ENCODE measurements at regions not wholly inside any gene's neighbourhood (a gene's known extent, or its start where the extent isn't known, plus 50 kb on each side); places are given as distances from the start of the nearest gene placed in this dataset.

DNA sequence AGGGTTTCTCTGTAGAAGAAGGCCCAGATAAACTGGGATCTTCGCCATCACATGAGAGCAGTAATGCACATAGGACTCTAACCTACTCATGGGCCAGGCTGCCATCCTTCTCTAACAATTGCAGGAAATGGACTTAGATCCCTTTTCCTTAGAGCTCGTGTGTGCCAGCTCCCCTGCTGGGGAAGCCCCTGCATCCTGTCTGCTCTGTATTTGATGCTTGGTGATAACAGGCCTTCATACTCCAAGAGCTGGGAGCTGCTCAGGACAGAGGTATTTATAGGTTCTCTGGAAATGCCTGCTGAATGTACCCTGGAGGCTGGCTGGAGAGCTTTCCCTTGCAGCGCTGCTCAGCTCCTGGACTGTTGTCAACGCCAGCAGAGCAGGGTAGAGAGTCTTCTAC, 249.6 kb downstream of the MTX2 start:
- H3K4me3 ChIP-seq (ENCODE audit: low read length): no peak overlapping the region
- H3K27me3 ChIP-seq (ENCODE audit: control insufficient read depth, insufficient read depth, low read length): no peaks in the 10 kb centered on the region
- H3K4me1 ChIP-seq (ENCODE audit: control insufficient read depth, insufficient read depth, low read length): no peaks in the 10 kb centered on the region
- H3K9me3 ChIP-seq (ENCODE audit: control insufficient read depth, low read length): no peaks in the 10 kb centered on the region
- H3K36me3 ChIP-seq (ENCODE audit: control insufficient read depth, insufficient read depth, low read length): no peaks in the 10 kb centered on the region
- H3K9ac ChIP-seq (ENCODE audit: low read length): no peak overlapping the region

DNA sequence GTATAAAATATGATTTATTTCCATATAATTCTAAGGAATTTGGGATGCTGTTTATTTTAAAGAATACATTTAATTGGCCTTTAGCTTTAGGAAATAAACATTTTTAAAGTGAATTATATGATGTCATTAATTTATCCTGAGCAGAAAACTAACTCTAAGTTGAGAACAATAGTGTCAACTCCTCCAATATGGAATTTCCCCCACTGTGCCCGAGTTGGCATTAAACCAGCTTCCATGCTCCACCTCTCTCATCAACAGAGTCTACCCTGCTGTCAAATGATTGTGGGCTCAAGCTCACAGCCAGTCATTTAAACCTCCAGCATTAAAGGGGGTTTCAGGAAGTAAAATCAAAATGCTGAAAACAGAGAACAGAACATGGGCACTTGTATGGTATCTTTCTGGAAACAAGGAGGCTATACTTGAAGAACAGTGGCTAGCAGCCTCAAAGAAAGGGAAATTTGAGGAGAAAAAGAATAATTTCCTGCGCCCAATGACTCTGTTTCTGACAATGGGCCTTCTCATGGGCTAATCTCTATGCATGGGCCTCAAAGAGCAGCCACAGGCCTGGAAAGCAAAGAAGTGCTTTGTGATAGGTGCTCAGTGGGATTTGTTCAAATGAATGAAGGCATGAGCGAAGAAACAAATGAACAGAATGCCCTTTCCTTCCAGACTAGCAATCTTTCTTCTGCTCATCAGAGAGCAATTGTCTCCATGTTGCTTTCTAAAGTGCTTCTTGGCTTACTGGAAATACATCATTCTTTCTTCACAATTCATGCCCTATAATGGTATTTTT, 252.8 kb downstream of the MTX2 start:
- Histone ChIP-seq H3K27me3 (ENCODE audit: control insufficient read depth, insufficient read depth, low read length) (no peaks in the 10 kb centered on the region), H3K9ac (ENCODE audit: low read length) (no peak overlapping the region), H3K4me3 (ENCODE audit: low read length) (no peak overlapping the region), H3K4me1 (ENCODE audit: control insufficient read depth, insufficient read depth, low read length) (no peaks in the 10 kb centered on the region), H3K9me3 (ENCODE audit: control insufficient read depth, low read length) (no peaks in the 10 kb centered on the region), H3K36me3 (ENCODE audit: control insufficient read depth, insufficient read depth, low read length) (no peaks in the 10 kb centered on the region)

DNA sequence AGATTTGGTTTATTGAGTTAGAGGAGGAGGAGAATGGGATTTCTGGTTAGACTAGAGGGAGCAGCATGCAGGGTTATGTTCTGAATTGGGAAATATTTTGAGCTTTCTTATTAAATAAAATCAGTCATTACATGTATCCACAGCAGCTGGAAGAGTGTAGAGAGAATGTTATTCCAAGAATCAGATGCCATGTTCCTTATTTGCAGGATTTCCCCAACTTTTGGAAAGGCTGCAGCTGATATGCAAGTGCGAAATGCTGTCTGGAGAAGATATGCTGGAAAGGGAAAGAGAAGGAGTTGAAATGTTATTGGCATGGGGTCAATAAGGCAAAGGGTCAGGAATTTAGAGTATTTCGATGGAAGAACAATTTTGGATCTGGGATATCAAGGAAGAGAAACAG, 255.8 kb downstream of the MTX2 start:
- H3K4me1 ChIP-seq (ENCODE audit: control insufficient read depth, insufficient read depth, low read length): no peaks in the 10 kb centered on the region
- no peaks in the 10 kb centered on the region for H3K36me3 ChIP-seq (ENCODE audit: control insufficient read depth, insufficient read depth, low read length)
- no peaks in the 10 kb centered on the region for H3K27me3 ChIP-seq (ENCODE audit: control insufficient read depth, insufficient read depth, low read length)
- H3K4me3 ChIP-seq (ENCODE audit: low read length): no peak overlapping the region
- H3K9ac ChIP-seq (ENCODE audit: low read length): no peak overlapping the region
- no peaks in the 10 kb centered on the region for H3K9me3 ChIP-seq (ENCODE audit: control insufficient read depth, low read length)

GRCh38 chr2:176526995-176527901, 258.0 kb downstream of the MTX2 start:
- no peak overlapping the region for H3K4me3 ChIP-seq (ENCODE audit: low read length)
- H3K4me1 ChIP-seq (ENCODE audit: control insufficient read depth, insufficient read depth, low read length): no peaks in the 10 kb centered on the region
- H3K9me3 ChIP-seq (ENCODE audit: control insufficient read depth, low read length): no peaks in the 10 kb centered on the region
- no peak overlapping the region for H3K9ac ChIP-seq (ENCODE audit: low read length)
- H3K27me3 ChIP-seq (ENCODE audit: control insufficient read depth, insufficient read depth, low read length): no peaks in the 10 kb centered on the region
- no peaks in the 10 kb centered on the region for H3K36me3 ChIP-seq (ENCODE audit: control insufficient read depth, insufficient read depth, low read length)

DNA sequence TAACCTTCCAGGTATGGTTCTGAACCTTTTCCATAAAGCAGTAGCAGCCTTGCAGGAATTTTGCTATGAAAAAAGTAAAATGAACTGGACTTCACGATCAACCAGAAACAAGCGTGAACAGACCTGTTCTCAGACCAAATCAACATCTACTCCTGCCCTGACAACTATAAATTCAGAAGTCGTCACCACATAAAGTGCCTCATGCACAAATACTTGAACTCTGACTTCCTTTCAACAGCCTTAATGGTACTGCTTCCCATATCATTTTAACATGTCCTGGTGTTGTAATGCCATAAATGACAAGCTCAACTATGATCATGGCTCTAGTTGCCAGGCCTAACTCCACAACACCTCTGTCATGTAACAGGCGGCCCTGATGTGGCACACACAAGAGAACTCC, 262.4 kb downstream of the MTX2 start:
- no peaks in the 10 kb centered on the region for H3K36me3 ChIP-seq (ENCODE audit: control insufficient read depth, insufficient read depth, low read length)
- no peak overlapping the region for H3K4me3 ChIP-seq (ENCODE audit: low read length)
- H3K27me3 ChIP-seq (ENCODE audit: control insufficient read depth, insufficient read depth, low read length): no peaks in the 10 kb centered on the region
- H3K9me3 ChIP-seq (ENCODE audit: control insufficient read depth, low read length): no peaks in the 10 kb centered on the region
- H3K4me1 ChIP-seq (ENCODE audit: control insufficient read depth, insufficient read depth, low read length): no peaks in the 10 kb centered on the region
- no peak overlapping the region for H3K9ac ChIP-seq (ENCODE audit: low read length)

GRCh38 chr2:176533505-176534193, 264.4 kb downstream of the MTX2 start:
- Histone ChIP-seq H3K36me3 (ENCODE audit: control insufficient read depth, insufficient read depth, low read length) (no peaks in the 10 kb centered on the region), H3K4me3 (ENCODE audit: low read length) (no peak overlapping the region), H3K4me1 (ENCODE audit: control insufficient read depth, insufficient read depth, low read length) (no peaks in the 10 kb centered on the region), H3K9ac (ENCODE audit: low read length) (no peak overlapping the region), H3K27me3 (ENCODE audit: control insufficient read depth, insufficient read depth, low read length) (no peaks in the 10 kb centered on the region), H3K9me3 (ENCODE audit: control insufficient read depth, low read length) (no peaks in the 10 kb centered on the region)

DNA sequence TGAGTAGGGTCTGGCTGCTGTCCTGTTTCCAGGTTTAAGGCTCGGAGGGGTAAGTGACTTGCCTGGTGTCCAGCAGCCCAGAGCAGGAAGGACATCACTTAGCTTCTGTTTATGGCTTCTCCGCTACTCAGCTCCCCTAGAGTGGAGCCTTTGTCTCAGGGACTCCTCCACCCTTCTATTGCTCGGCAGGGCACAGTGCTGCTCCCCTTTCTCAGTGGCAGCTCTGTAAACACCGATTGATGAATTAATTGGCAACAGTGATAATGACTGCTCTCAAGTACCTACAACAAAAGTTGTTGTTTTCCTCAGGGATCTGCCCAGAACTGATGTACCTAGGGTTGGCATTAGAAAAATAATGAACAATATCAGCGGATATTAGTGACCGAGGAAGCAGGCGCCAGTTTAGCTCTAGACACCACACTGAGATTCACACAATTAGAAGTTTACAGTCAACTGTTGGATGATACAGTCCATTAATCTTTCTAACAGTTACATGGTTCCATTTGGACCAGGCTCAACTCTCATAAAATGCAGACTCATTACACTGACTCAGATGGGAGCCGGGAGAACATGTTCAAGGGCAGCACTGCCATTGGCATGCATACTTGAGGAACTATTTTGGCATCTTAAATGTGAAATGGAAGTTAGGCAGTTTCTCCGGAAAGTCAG, 265.7 kb downstream of the MTX2 start:
- H3K36me3 ChIP-seq (ENCODE audit: control insufficient read depth, insufficient read depth, low read length): no peaks in the 10 kb centered on the region
- H3K27me3 ChIP-seq (ENCODE audit: control insufficient read depth, insufficient read depth, low read length): no peaks in the 10 kb centered on the region
- H3K4me1 ChIP-seq (ENCODE audit: control insufficient read depth, insufficient read depth, low read length): no peaks in the 10 kb centered on the region
- no peak overlapping the region for H3K9ac ChIP-seq (ENCODE audit: low read length)
- H3K4me3 ChIP-seq (ENCODE audit: low read length): no peak overlapping the region
- no peaks in the 10 kb centered on the region for H3K9me3 ChIP-seq (ENCODE audit: control insufficient read depth, low read length)

DNA sequence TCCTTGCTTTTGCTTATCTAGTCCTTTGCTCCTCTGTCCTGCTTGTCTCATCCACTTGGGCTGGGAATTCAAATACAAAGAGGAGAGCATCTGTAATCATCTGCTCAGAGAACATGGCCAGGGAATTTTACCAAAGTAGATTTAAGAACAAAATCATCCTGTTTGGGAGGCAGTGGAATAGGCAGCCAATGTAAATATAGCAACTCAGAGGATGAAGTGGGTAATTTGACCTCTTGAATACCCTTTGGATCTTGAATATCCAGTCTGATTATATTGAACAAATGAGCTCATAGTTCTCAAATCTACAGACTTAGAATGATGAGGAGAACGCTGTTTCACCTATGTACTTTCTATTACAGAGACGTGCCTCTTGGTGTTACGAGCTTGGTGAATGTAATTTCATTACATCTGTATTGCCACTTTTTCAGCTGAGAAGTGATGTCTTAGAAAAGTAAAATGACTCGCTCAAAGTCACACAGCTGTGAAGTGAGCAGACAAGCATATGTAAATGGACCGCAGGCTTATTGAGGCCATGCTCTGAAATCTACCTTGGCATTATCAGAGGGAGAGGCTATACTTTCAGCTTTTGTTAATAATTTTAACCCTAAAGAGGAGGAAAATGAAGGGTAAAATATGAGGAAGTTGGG, 266.3 kb downstream of the MTX2 start:
- Histone ChIP-seq H3K9me3 (ENCODE audit: control insufficient read depth, low read length) (no peaks in the 10 kb centered on the region), H3K27me3 (ENCODE audit: control insufficient read depth, insufficient read depth, low read length) (no peaks in the 10 kb centered on the region), H3K4me1 (ENCODE audit: control insufficient read depth, insufficient read depth, low read length) (no peaks in the 10 kb centered on the region), H3K36me3 (ENCODE audit: control insufficient read depth, insufficient read depth, low read length) (no peaks in the 10 kb centered on the region), H3K4me3 (ENCODE audit: low read length) (no peak overlapping the region), H3K9ac (ENCODE audit: low read length) (no peak overlapping the region)

GRCh38 chr2:176536439-176537133, 267.3 kb downstream of the MTX2 start:
- Histone ChIP-seq H3K4me1 (ENCODE audit: control insufficient read depth, insufficient read depth, low read length) (no peaks in the 10 kb centered on the region), H3K9me3 (ENCODE audit: control insufficient read depth, low read length) (no peaks in the 10 kb centered on the region)

DNA sequence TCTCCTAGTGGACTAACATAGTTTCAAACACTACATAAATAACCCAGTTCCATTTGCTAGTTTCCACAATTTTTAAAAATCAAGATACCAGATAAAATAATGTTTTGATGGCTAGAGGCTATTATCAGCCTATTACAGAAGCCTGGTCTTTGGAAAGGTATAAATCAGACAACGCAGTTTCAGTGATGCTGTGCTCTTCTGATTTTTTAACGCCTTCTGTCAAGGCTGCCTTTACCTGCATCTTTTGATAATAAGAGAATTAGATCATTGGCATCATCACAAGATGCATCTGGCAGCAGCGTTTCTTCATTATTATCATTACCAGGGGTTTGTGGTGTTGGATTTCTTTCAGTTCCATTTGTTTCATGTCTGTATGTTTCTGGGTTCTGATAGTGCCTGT, 268.7 kb downstream of the MTX2 start:
- H3K27me3 ChIP-seq (ENCODE audit: control insufficient read depth, insufficient read depth, low read length): no peaks in the 10 kb centered on the region
- no peak overlapping the region for H3K9ac ChIP-seq (ENCODE audit: low read length)
- H3K4me1 ChIP-seq (ENCODE audit: control insufficient read depth, insufficient read depth, low read length): no peaks in the 10 kb centered on the region
- no peaks in the 10 kb centered on the region for H3K36me3 ChIP-seq (ENCODE audit: control insufficient read depth, insufficient read depth, low read length)
- H3K9me3 ChIP-seq (ENCODE audit: control insufficient read depth, low read length): no peaks in the 10 kb centered on the region
- H3K4me3 ChIP-seq (ENCODE audit: low read length): no peak overlapping the region

More at GRCh38 chr2:176536439-176537133, 267.3 kb downstream of the MTX2 start:
- Histone ChIP-seq H3K27me3 (ENCODE audit: control insufficient read depth, insufficient read depth, low read length) (no peaks in the 10 kb centered on the region), H3K36me3 (ENCODE audit: control insufficient read depth, insufficient read depth, low read length) (no peaks in the 10 kb centered on the region), H3K9ac (ENCODE audit: low read length) (no peak overlapping the region), H3K4me3 (ENCODE audit: low read length) (no peak overlapping the region)

DNA sequence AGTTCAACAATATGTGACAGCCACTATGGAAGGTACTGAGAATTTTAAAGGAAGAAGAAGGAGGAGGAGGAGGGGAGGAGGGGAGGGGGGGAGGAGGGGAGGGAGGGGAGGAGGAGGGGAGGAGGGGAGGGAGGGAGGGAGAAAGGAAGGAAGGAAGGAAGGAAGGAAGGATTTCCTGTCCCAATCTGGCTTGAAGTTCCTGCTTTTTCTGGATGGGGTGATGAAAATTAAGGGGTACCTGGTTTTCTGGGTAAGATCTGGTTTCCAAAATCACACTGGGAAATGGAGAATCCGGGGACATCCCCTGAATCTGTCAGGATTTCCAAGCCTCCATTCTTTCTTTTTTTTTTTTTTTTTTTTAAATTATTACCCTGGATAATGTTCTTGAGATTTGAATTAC, 271.8 kb downstream of the MTX2 start:
- Histone ChIP-seq H3K9me3 (ENCODE audit: control insufficient read depth, low read length) (no peaks in the 10 kb centered on the region), H3K4me3 (ENCODE audit: low read length) (no peak overlapping the region), H3K4me1 (ENCODE audit: control insufficient read depth, insufficient read depth, low read length) (no peaks in the 10 kb centered on the region), H3K36me3 (ENCODE audit: control insufficient read depth, insufficient read depth, low read length) (no peaks in the 10 kb centered on the region), H3K27me3 (ENCODE audit: control insufficient read depth, insufficient read depth, low read length) (no peaks in the 10 kb centered on the region), H3K9ac (ENCODE audit: low read length) (no peak overlapping the region)

All from mucosa of stomach (tissue), 1 donor.